NCI-H510A treated with DMSO at 0.1 percent for 48 hours (cell line): ENCODE measurements at regions not wholly inside any gene's neighbourhood (a gene's known extent, or its start where the extent isn't known, plus 50 kb on each side); places are given as distances from the start of the nearest gene placed in this dataset.
"Not testable (repeated sequence)": the region's sequence is repeated elsewhere in the genome, so short reads cannot be mapped to it uniquely, and the experiment has no call there.

ENCODE experiments used
- DNase-seq: peaks from one replicate; lab custom pipeline; 2025; lab: John Stamatoyannopoulos, UW

- DNase-seq = no peak
Observed at GRCh38 chr6:137709424-137710236, 157.4 kb upstream of the TNFAIP3 start.

GRCh38 chr6:137711972-137712371 is 155.1 kb upstream of the TNFAIP3 start:
- DNase-seq = no peak

DNA sequence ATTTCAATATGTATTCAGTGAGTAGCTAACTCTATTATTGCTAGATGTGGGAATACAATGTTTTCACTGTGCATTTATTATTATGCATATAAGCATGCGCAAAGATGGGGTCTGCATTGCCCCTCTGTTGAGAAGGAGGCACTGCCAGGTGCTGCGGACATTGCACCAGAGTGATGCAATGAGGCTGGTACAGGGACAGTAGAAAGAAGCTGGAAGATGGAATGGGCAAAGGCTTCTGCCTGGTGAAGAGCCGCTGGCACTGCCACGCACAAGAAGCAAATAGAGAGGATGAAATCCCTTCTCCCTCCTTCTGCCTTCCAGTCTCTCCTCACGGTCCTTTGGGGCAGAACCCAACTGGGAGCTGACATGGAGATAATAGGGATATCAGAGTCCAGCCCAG is 154.5 kb upstream of the TNFAIP3 start:
- no peak for DNase-seq

- no peak for DNase-seq
Observed at GRCh38 chr6:137715589-137716045, 151.4 kb upstream of the TNFAIP3 start.

DNA sequence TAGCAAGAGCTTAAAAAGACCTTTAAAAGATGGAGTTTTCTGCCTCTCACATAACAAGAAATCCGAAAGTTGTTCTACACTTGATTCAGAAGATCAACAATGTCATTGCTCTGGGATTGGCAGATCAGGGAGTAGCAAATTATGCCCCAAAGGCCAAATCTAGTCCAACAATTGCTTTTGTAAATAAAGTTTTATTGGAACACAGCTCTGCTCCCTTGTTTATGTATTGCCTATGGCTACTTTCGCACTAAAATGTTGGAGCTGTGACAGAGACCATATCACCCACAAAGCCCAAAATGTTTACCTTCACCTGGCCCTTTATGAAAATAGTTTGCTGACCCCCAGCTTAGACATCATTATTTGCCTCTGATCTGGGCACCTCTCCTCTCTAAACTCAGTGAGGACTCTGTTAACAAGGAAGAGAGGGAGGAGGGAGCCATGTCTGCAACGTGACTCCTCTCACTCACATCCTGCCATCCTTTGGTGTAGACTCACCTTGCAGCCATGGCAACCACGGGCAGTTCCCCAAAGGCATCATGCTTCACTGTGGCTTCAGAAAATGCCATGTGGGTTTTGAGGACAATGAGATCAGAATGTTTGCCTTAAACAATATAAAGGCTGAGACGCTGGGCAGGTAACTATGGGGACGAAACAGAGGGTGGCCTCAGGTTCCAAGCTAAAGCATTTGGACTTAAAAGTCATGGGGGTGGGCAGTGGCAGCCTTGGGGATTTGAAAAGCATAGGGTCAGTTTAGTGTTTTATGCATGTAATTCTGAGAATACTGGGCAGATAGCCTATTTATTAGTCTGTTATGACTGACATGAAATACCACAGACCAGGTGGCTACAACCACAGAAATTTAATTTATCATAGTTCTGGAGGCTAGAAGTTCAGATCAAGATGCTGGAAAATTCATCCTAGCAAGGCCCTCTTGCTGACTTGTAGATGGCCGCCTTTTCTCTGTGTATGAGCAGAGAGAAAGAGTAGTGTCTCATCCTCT is 149.7 kb upstream of the TNFAIP3 start:
- DNase-seq = no peak

GRCh38 chr6:137718903-137719302 is 148.2 kb upstream of the TNFAIP3 start:
- DNase-seq = not testable (repeated sequence)

DNA sequence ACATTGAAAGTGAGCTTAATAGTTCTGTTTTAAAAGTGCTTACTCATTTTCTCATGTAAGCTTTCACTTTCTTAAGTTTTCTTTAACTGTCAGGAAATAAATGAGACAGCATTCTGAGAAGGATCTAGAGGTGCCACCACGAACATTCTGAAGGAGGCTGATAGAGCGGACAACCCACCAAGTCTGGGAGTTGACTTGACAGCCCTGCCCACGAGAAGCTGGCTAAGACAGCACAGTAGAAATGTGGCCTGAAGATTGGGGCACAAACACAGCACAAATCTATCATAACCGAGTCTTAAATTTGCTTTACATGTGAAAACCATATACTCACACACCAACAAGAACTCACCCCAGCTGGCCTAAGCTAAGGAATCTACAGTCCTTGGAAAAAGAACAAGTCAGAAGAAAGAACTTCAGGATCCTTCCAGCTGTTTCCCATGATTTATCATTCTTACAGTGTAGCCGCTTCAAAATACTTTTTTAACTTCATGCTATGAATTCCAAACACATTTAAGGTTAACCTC is 144.2 kb upstream of the TNFAIP3 start:
- no peak for DNase-seq

- no peak for DNase-seq
Observed at GRCh38 chr6:137723273-137724017, 143.6 kb upstream of the TNFAIP3 start.

- DNase-seq = no peak
Observed at GRCh38 chr6:137724018-137724403, 143.0 kb upstream of the TNFAIP3 start.

- DNase-seq = no peak
Observed at GRCh38 chr6:137724495-137725211, 142.4 kb upstream of the TNFAIP3 start.

DNA sequence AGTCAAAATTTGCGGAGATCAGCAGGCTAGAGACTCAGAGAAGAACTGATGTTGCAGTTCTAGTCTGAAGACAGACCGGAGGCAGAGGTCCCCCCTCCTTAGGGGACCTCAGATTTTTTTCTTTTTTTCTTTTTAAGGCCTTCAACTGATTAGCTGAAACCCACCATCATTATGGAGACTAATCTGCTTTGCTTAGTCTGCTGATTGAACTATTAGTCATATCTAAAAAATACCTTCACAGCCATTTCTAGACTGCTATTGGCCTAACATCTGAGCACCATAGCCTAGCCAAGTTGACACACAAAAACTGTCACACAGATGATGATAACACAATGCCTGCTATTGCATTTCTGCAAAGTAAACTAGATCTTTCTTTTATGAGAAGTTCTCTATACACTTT is 141.1 kb upstream of the TNFAIP3 start:
- DNase-seq = no peak

GRCh38 chr6:137726582-137726981 is 140.5 kb upstream of the TNFAIP3 start:
- no peak for DNase-seq

DNA sequence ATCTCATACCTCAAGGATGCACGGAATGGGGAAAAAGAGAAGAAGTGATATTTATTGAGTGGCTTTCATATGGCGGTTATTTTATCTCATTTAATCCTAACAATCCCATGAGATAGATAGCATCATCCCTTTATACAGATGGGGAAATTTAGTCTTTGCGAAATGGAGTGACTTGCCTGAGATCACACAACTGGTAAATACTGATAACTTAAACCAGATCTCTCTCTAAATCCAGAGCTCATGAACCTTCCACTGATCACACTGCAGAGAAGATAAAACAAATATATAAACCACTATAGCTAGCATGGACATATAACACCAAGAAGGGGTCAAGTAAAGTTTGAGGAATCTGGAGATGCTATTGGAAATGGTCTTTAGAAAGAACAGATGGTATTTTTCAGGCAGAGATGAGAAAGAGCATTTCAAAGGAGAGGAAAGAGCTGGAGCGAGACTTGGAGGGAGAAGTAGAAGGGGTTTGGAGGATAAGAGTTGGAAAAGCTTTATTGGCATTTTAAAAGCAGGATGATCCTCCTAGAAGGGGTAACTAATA is 139.8 kb upstream of the TNFAIP3 start:
- DNase-seq = no peak

DNA sequence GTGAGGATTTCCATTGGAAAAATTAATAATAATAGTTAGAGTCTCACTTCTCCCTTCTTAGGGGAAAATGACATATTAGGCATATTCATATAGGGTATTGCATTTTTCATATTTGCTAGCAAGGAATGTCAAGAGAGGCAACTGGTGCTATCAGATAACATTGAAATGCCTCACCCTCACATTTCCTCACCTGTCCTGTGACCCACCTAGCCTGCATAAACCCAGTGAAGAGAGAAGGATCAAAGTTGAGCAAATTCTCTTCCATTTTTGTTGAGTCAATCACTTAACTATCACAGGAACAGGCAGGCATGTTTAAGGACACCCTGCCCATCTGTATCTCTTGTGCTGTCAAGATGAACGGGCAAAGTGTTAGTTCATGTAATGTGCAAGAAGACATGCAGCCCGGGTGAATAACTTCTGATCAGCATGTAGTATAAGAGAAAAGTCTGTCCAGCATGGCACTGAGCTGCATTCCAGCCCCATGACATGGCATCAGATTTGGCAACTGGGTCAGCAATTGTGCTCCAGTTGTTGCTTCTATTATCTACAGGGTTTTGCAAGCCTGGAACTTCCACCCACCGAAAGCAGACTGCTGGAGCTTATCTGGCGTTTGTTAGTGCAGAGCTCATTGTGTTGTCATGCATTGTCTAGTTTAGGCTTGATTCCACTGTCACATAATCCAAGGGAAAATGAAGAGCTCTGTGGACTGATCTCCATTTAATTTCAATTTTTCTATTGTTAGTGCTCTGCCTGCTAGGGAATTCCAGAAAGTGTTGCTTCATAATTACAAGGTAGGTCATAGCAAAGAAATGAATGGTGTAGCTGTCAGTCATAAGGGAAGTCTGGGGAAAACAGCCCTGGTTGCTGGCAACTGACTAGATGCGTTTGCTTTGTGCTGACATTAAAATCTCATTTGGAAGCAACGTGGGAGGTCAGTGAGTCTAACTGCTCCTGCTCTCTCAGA is 138.4 kb upstream of the TNFAIP3 start:
- DNase-seq = no peak

GRCh38 chr6:137729866-137730629 is 137.0 kb upstream of the TNFAIP3 start:
- no peak for DNase-seq

DNA sequence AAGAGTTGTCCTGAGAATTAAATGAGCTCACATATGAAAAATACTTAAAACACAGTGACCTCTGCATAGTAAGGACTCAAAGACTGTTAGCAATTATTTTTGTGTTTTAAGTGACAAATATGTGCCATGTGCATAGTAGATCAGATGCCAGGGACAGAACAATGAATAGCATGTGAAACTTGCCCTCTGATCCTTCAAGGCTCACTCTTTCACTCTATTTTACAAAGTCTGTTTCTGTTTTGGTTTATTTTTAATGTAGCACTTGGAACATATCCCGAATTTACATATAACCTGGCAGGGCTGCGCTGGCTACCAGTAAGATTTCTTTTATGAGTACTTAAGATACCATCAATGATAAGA is 135.5 kb upstream of the TNFAIP3 start:
- no peak for DNase-seq

- DNase-seq = no peak
Observed at GRCh38 chr6:137731960-137732616, 135.0 kb upstream of the TNFAIP3 start.

GRCh38 chr6:137733372-137733771 is 133.7 kb upstream of the TNFAIP3 start:
- no peak for DNase-seq
